Ishikawa (cell line): ENCODE measurements at regions not wholly inside any gene's neighbourhood (a gene's known extent, or its start where the extent isn't known, plus 50 kb on each side); places are given as distances from the start of the nearest gene placed in this dataset.

Source experiments
- CEBPB ChIP-seq: IDR thresholded peaks from 2 replicates; pipeline ENCODE4 v1.6.1; 2012
- EP300 ChIP-seq: IDR thresholded peaks from 2 replicates; pipeline ENCODE4 v1.6.1; 2012; ENCODE audit warnings: borderline replicate concordance
- FOXM1 ChIP-seq: IDR thresholded peaks from 2 replicates; pipeline ENCODE4 v1.6.1; 2012; ENCODE audit warnings: low read depth, borderline replicate concordance
- MAX ChIP-seq: IDR thresholded peaks from 2 replicates; pipeline ENCODE4 v1.6.1; 2012
- REST ChIP-seq: IDR thresholded peaks from 2 replicates; pipeline ENCODE4 v1.6.1; 2012; ENCODE audit warnings: low read depth, mild to moderate bottlenecking
- TAF1 ChIP-seq: IDR thresholded peaks from 2 replicates; pipeline ENCODE4 v1.6.1; 2012; ENCODE audit warnings: low read depth, mild to moderate bottlenecking
- TCF12 ChIP-seq: IDR thresholded peaks from 2 replicates; pipeline ENCODE4 v1.6.1; 2012; ENCODE audit warnings: low read depth
- USF1 ChIP-seq: IDR thresholded peaks from 2 replicates; pipeline ENCODE4 v1.6.1; 2012
- YY1 ChIP-seq: IDR thresholded peaks from 2 replicates; pipeline ENCODE4 v1.6.1; 2012; ENCODE audit warnings: low read depth

GRCh38 chr5:3107156-3107611 is 355.7 kb upstream of the IRX2 start:
- no peak for TF ChIP-seq REST
- no peak for TF ChIP-seq MAX
- TF ChIP-seq TCF12 = no peak
- TF ChIP-seq CEBPB = no peak
- TF ChIP-seq TAF1 = no peak
- TF ChIP-seq EP300 = no peak
- TF ChIP-seq YY1 = no peak
- no peak for TF ChIP-seq FOXM1
- no peak for TF ChIP-seq USF1
